ENCODE measurements at regions not wholly inside any gene's neighbourhood (a gene's known extent, or its start where the extent isn't known, plus 50 kb on each side); places are given as distances from the start of the nearest gene placed in this dataset.

DNA sequence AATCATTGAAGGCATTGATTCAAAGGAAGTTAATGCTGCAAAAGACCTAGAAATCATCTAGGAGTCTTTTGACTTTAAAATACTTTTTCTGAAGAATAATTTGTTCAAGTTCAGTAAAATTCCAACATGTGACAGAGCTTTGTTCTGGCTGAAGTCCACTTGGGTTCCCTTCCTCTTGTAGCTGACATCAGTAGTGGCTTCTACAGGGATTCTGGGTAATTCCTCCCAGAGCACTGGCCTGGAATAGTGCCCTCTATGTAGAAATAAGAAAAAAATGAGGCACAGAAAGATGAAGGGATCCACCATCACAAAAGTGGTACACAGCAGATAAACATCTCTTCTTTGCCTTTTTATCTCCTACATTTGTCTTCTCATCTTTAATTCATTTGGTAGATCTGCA is 548.1 kb downstream of the LTN1 start:
- TF ChIP-seq, protein P1, sequence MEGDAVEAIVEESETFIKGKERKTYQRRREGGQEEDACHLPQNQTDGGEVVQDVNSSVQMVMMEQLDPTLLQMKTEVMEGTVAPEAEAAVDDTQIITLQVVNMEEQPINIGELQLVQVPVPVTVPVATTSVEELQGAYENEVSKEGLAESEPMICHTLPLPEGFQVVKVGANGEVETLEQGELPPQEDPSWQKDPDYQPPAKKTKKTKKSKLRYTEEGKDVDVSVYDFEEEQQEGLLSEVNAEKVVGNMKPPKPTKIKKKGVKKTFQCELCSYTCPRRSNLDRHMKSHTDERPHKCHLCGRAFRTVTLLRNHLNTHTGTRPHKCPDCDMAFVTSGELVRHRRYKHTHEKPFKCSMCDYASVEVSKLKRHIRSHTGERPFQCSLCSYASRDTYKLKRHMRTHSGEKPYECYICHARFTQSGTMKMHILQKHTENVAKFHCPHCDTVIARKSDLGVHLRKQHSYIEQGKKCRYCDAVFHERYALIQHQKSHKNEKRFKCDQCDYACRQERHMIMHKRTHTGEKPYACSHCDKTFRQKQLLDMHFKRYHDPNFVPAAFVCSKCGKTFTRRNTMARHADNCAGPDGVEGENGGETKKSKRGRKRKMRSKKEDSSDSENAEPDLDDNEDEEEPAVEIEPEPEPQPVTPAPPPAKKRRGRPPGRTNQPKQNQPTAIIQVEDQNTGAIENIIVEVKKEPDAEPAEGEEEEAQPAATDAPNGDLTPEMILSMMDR (IDR thresholded peaks at IDR 0.05; ENCODE audit: borderline replicate concordance, insufficient read depth, low read depth, low read length), result no peak
- H3K4me3 ChIP-seq (ENCODE audit: low read depth, low read length), result no peak overlapping the region

DNA sequence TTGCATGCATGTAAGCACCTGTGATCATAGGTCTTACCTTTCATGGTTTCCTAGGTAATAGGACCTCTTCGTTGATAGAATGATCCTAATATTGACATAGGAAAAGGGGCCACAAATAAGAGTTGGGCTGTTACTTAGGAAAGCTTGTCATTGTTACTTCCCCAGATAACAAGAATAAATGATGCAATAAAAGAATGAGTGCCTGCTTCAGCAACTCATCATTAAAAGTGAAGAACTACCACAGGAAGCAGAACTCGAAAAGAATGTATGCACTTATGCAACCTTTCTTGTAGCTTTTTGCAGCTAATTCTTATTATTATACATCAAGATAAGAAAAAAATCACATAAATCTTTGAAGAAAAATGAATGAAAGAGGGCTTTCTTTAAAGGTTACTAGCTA is 548.6 kb downstream of the LTN1 start:
- TF ChIP-seq, protein P1 (IDR thresholded peaks at IDR 0.05; ENCODE audit: borderline replicate concordance, insufficient read depth, low read depth, low read length), result no peak
- no peak overlapping the region for H3K4me3 ChIP-seq (ENCODE audit: low read depth, low read length)

DNA sequence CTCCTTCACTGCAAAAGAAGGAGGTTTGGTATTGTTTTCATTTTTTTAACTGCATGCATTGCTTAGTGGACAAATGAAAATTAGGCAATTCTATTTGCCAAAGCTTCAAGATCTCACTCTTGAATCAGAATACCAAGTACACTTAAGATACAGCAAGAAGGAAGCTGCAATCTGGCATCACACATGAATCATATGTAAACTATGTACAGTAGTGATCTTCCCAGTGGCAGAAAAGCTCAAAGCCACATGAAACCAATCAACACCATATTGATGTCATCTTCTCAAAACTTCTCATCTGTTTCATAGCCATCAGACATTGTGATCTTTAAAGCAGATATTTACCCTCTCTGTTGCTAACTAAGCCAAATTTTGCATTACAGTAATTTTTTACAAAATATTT is 550.1 kb downstream of the LTN1 start:
- TF ChIP-seq, protein P1 (IDR thresholded peaks at IDR 0.05; ENCODE audit: borderline replicate concordance, insufficient read depth, low read depth, low read length), result no peak
- no peak overlapping the region for H3K4me3 ChIP-seq (ENCODE audit: low read depth, low read length)

DNA sequence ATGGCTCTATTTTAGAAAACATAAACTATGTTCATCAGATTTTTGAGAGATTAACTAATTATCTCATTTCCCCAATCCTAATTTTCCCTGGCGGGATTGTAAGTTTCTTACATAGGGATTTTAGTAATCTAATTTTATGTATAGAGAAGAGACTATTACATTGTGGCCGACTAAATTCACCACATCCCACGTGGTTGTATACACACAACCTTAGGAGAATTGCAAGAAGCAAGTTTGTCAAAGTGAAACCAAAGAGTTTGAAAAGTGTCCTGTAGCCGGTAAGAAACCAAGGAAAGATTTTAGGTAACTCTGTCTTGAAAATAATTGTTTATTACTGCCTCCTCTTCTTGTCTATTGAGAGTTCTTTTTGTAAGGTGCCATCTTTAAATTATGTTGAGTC is 550.6 kb downstream of the LTN1 start:
- H3K4me3 ChIP-seq (ENCODE audit: low read depth, low read length), result no peak overlapping the region
- TF ChIP-seq, protein P1 (IDR thresholded peaks at IDR 0.05; ENCODE audit: borderline replicate concordance, insufficient read depth, low read depth, low read length), result no peak

DNA sequence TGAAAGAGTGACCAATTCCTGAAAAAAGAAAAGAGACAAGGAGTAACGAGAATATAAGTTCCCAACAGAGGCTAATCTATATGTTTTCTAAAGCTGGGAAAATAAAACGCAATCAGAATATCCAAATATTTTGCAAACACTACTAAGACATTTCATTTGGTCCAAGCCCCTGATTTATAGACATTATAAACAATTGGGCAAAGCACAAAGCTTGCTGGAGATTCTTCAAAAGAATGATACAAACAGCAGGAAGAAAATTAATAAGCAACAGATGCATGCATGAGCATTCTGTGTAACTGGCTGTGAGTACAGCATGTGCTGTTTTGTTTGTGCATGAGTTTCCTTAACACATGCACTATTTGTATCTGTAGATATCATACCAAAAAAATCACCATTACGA is 552.9 kb downstream of the LTN1 start:
- H3K4me3 ChIP-seq (ENCODE audit: low read depth, low read length), result no peak overlapping the region

DNA sequence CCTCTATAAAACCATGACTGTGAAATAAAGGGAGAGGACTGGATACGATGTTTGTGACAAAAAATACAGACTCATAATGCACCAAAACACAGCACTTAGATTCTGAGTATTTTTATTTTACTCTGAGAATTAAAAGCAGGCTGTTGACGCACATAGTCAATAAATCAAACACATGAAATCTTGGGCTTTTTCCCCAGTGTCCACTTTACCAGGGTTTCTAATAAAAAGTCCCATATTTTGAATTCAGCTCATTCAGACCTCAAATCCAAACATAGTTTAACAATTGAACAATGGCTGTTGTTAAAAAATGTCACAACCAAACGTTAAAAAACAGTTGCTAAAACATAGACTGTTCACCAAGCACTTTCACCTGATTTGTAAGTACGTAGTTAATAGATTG is 553.4 kb downstream of the LTN1 start:
- no peak overlapping the region for H3K4me3 ChIP-seq (ENCODE audit: low read depth, low read length)
- TF ChIP-seq, protein P1 (IDR thresholded peaks at IDR 0.05; ENCODE audit: borderline replicate concordance, insufficient read depth, low read depth, low read length), result no peak

More for the DNA sequence above, 552.9 kb downstream of the LTN1 start:
- TF ChIP-seq, protein P1 (IDR thresholded peaks at IDR 0.05; ENCODE audit: borderline replicate concordance, insufficient read depth, low read depth, low read length), result no peak

DNA sequence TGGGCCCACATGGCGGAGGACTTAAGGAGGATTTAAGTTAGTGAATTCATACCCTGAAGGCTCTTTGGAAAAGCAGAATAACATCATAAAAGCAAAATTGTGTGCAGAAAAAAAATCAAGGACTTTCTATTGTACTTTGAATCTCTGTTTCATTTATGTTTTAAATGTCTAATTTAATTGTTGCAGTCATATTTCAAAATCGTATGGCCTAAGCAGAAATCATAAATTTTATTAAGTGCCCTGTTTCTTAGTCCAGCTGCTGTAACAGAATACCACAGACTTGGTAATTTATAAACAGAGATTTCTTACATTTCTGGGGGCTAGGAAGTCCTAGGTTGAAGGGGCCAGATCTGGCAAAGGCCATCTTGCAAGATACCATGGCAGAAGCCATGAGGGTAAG is 555.6 kb downstream of the LTN1 start:
- H3K4me3 ChIP-seq (ENCODE audit: low read depth, low read length), result no peak overlapping the region
- TF ChIP-seq, protein P1 (IDR thresholded peaks at IDR 0.05; ENCODE audit: borderline replicate concordance, insufficient read depth, low read depth, low read length), result no peak
